ENCODE measurements at regions not wholly inside any gene's neighbourhood (a gene's known extent, or its start where the extent isn't known, plus 50 kb on each side); places are given as distances from the start of the nearest gene placed in this dataset.

- Histone ChIP-seq H3K27me3 (ENCODE audit: control insufficient read depth, insufficient read depth, low read length) (no peaks in the 10 kb centered on the region), H3K36me3 (ENCODE audit: control insufficient read depth, insufficient read depth, low read length) (no peaks in the 10 kb centered on the region), H3K4me3 (ENCODE audit: low read depth, low read length) (no peak overlapping the region)
- no peak for TF ChIP-seq CTCF (IDR thresholded peaks at IDR 0.05; ENCODE audit: insufficient read depth, low read length, severe bottlenecking)
- FAIRE-seq (no peak), DNase-seq (ENCODE audit: low read depth) (no peak)
Observed at GRCh38 chr18:42635378-42636048, 480.0 kb downstream of the RIT2 start.

- Histone ChIP-seq H3K27me3 (ENCODE audit: control insufficient read depth, insufficient read depth, low read length) (no peaks in the 10 kb centered on the region), H3K4me3 (ENCODE audit: low read depth, low read length) (no peak overlapping the region), H3K36me3 (ENCODE audit: control insufficient read depth, insufficient read depth, low read length) (no peaks in the 10 kb centered on the region)
- TF ChIP-seq CTCF (IDR thresholded peaks at IDR 0.05; ENCODE audit: insufficient read depth, low read length, severe bottlenecking) = no peak
- no peak for FAIRE-seq
- no peak for DNase-seq (ENCODE audit: low read depth)
Observed at GRCh38 chr18:42636309-42636708, 479.2 kb downstream of the RIT2 start.

- Histone ChIP-seq H3K36me3 (ENCODE audit: control insufficient read depth, insufficient read depth, low read length) (no peaks in the 10 kb centered on the region), H3K4me3 (ENCODE audit: low read depth, low read length) (no peak overlapping the region), H3K27me3 (ENCODE audit: control insufficient read depth, insufficient read depth, low read length) (no peaks in the 10 kb centered on the region)
- no peak for TF ChIP-seq CTCF (IDR thresholded peaks at IDR 0.05; ENCODE audit: insufficient read depth, low read length, severe bottlenecking)
- DNase-seq (ENCODE audit: low read depth) = peak; percentile 71
- no peak for FAIRE-seq
Observed at GRCh38 chr18:42640160-42640559, 475.3 kb downstream of the RIT2 start.

GRCh38 chr18:42641996-42642395 lies 473.5 kb downstream of the RIT2 start:
- no peak for DNase-seq (ENCODE audit: low read depth)
- Histone ChIP-seq H3K36me3 (ENCODE audit: control insufficient read depth, insufficient read depth, low read length) (no peaks in the 10 kb centered on the region), H3K4me3 (ENCODE audit: low read depth, low read length) (no peak overlapping the region), H3K27me3 (ENCODE audit: control insufficient read depth, insufficient read depth, low read length) (no peaks in the 10 kb centered on the region)
- TF ChIP-seq CTCF (IDR thresholded peaks at IDR 0.05; ENCODE audit: insufficient read depth, low read length, severe bottlenecking) = no peak
- no peak for FAIRE-seq

GRCh38 chr18:42644729-42645131 lies 470.8 kb downstream of the RIT2 start:
- no peak for TF ChIP-seq CTCF (IDR thresholded peaks at IDR 0.05; ENCODE audit: insufficient read depth, low read length, severe bottlenecking)
- DNase-seq (ENCODE audit: low read depth) (peak; percentile 18), FAIRE-seq (no peak)

More at GRCh38 chr18:42644729-42645131, 470.8 kb downstream of the RIT2 start:
- Histone ChIP-seq H3K36me3 (ENCODE audit: control insufficient read depth, insufficient read depth, low read length) (no peaks in the 10 kb centered on the region), H3K27me3 (ENCODE audit: control insufficient read depth, insufficient read depth, low read length) (no peaks in the 10 kb centered on the region), H3K4me3 (ENCODE audit: low read depth, low read length) (no peak overlapping the region)

All from bronchial epithelial cell (primary cell).